Ureter (tissue), 1 donor: ENCODE measurements at regions not wholly inside any gene's neighbourhood (a gene's known extent, or its start where the extent isn't known, plus 50 kb on each side); places are given as distances from the start of the nearest gene placed in this dataset.

ENCODE experiments used
- DNase-seq: peaks from one replicate; pipeline ENCODE4 v3.0.0-alpha.2; 2020; ENCODE audit warnings: low spot score
- donor health status: DM: yes; HTN: yes; CAD: no.

- DNase-seq: no peak
These were observed 94.1 kb upstream of the ATP1B1 start for GRCh38 chr1:169012416-169012815.

GRCh38 chr1:169013821-169014220, 92.7 kb upstream of the ATP1B1 start:
- no peak for DNase-seq

- DNase-seq: no peak
These were observed 91.0 kb upstream of the ATP1B1 start for GRCh38 chr1:169015464-169015863.

GRCh38 chr1:169018751-169019150, 87.7 kb upstream of the ATP1B1 start:
- DNase-seq: no peak

- no peak for DNase-seq
These were observed 87.0 kb upstream of the ATP1B1 start for GRCh38 chr1:169019419-169020058.

- no peak for DNase-seq
These were observed 85.8 kb upstream of the ATP1B1 start for GRCh38 chr1:169020684-169021083.

GRCh38 chr1:169022648-169023047, 83.8 kb upstream of the ATP1B1 start:
- no peak for DNase-seq

GRCh38 chr1:169024255-169024654, 82.2 kb upstream of the ATP1B1 start:
- no peak for DNase-seq

GRCh38 chr1:169024800-169025271, 81.7 kb upstream of the ATP1B1 start:
- DNase-seq: no peak

- no peak for DNase-seq
These were observed 81.1 kb upstream of the ATP1B1 start for GRCh38 chr1:169025412-169025811.

- no peak for DNase-seq
These were observed 78.7 kb upstream of the ATP1B1 start for GRCh38 chr1:169027607-169028320.

- peak; percentile 76 for DNase-seq
These were observed 74.8 kb upstream of the ATP1B1 start for GRCh38 chr1:169031566-169032224.

GRCh38 chr1:169041366-169041765, 65.1 kb upstream of the ATP1B1 start:
- DNase-seq: no peak

- no peak for DNase-seq
These were observed 64.1 kb upstream of the ATP1B1 start for GRCh38 chr1:169042377-169042776.

- DNase-seq: no peak
These were observed 62.7 kb upstream of the ATP1B1 start for GRCh38 chr1:169043823-169044222.

- no peak for DNase-seq
These were observed 62.2 kb upstream of the ATP1B1 start for GRCh38 chr1:169044296-169044695.

GRCh38 chr1:169044971-169045370, 61.5 kb upstream of the ATP1B1 start:
- DNase-seq: no peak

- DNase-seq: no peak
These were observed 59.8 kb upstream of the ATP1B1 start for GRCh38 chr1:169046671-169047070.

- DNase-seq: no peak
These were observed 59.4 kb upstream of the ATP1B1 start for GRCh38 chr1:169047074-169047473.

- DNase-seq: no peak
These were observed 58.4 kb upstream of the ATP1B1 start for GRCh38 chr1:169048043-169048442.

- no peak for DNase-seq
These were observed 57.1 kb upstream of the ATP1B1 start for GRCh38 chr1:169049258-169049938.

GRCh38 chr1:169051171-169051570, 55.3 kb upstream of the ATP1B1 start:
- no peak for DNase-seq
